IMR-90 (cell line): ENCODE measurements at regions not wholly inside any gene's neighbourhood (a gene's known extent, or its start where the extent isn't known, plus 50 kb on each side); places are given as distances from the start of the nearest gene placed in this dataset.

Source experiments
- ATAC-seq: fragments of 200-7000 bp; cut with Tn5 transposase; 2 replicates; pipeline ENCODE4 v1.9.1; 2020; ENCODE audit warnings: low read depth, mild to moderate bottlenecking, moderate library complexity
- BruUV-seq: library from RNA; stranded (reverse); fragments of 400-500 nt; replicated peaks from 2 replicates; lab custom pipeline; 2021; lab: Mats Ljungman, UMichigan
- CTCF ChIA-PET: fragments of 300-600 bp; formaldehyde crosslinking; extraction: SDS; loops from one replicate; lab custom pipeline; 2021; ENCODE audit warnings: antibody characterized with exemption; lab: Yijun Ruan, JAX
- POLR2A ChIA-PET: fragments of 300-600 bp; sonication (Branson Sonifier 250); formaldehyde crosslinking; loops from one replicate; lab custom pipeline; 2022; ENCODE audit warnings: antibody characterized with exemption; ENCODE audit not compliant: unreplicated experiment; lab: Charles Lee
- DNase-seq: peaks from one replicate; pipeline ENCODE4 v3.0.0; 2013
- H2AFZ ChIP-seq: replicated peaks from 2 replicates; pipeline ENCODE3; 2013; ENCODE audit warnings: low read length, mild to moderate bottlenecking; ENCODE audit not compliant: poor library complexity
- H2AK5ac ChIP-seq: 2 replicates; pipeline ENCODE4 v1.6.1; 2013; ENCODE audit warnings: low read depth, low read length, inconsistent platforms
- H2AK9ac ChIP-seq: replicated peaks from 2 replicates; pipeline ENCODE3; 2013; ENCODE audit warnings: mild to moderate bottlenecking, low read depth, low read length, moderate library complexity; ENCODE audit not compliant: poor library complexity
- H2BK120ac ChIP-seq: 2 replicates; pipeline ENCODE4 v1.6.1; 2013; ENCODE audit warnings: low read depth, low read length, inconsistent platforms
- H2BK15ac ChIP-seq: 3 replicates; pipeline ENCODE4 v1.6.1; 2013; ENCODE audit warnings: low read depth, low read length, inconsistent platforms
- H2BK20ac ChIP-seq: 2 replicates; pipeline ENCODE4 v1.6.1; 2013; ENCODE audit warnings: low read depth, mild to moderate bottlenecking, inconsistent platforms, low read length, moderate library complexity
- H2BK5ac ChIP-seq: 2 replicates; pipeline ENCODE4 v1.6.1; 2013; ENCODE audit warnings: mild to moderate bottlenecking, low read depth, low read length, inconsistent platforms; ENCODE audit not compliant: poor library complexity, severe bottlenecking
- H3K14ac ChIP-seq: replicated peaks from 2 replicates; pipeline ENCODE4 v1.6.1; 2013; ENCODE audit warnings: low read depth, low read length, inconsistent platforms
- H3K18ac ChIP-seq: 2 replicates; pipeline ENCODE4 v1.6.1; 2013; ENCODE audit warnings: low read depth, low read length, control low read depth
- H3K23ac ChIP-seq: 2 replicates; pipeline ENCODE4 v1.6.1; 2013; ENCODE audit warnings: low read depth, low read length, inconsistent platforms
- H3K27ac ChIP-seq: 2 replicates; pipeline ENCODE4 v1.5.1; 2013; ENCODE audit warnings: mild to moderate bottlenecking, control low read depth, low read length; ENCODE audit not compliant: insufficient read depth
- H3K27me3 ChIP-seq: 2 replicates; pipeline ENCODE4 v1.6.1; 2013; ENCODE audit warnings: low read length; ENCODE audit not compliant: control insufficient read depth, insufficient read depth
- H3K36me3 ChIP-seq: 2 replicates; pipeline ENCODE4 v1.6.1; 2013; ENCODE audit warnings: low read length, mixed read lengths; ENCODE audit not compliant: control insufficient read depth, insufficient read depth
- H3K4ac ChIP-seq: 2 replicates; pipeline ENCODE4 v1.6.1; 2013; ENCODE audit warnings: low read depth, low read length, inconsistent platforms
- H3K4me1 ChIP-seq: 2 replicates; pipeline ENCODE4 v1.6.1; 2013; ENCODE audit warnings: low read length, mixed read lengths; ENCODE audit not compliant: control insufficient read depth, insufficient read depth
- H3K4me2 ChIP-seq: 2 replicates; pipeline ENCODE4 v1.6.1; 2013; ENCODE audit warnings: low read depth, mild to moderate bottlenecking, control low read depth, low read length, moderate library complexity
- H3K4me3 ChIP-seq: 2 replicates; pipeline ENCODE4 v1.5.1; 2013; ENCODE audit warnings: low read depth, mild to moderate bottlenecking, control low read depth, low read length, moderate library complexity; ENCODE audit not compliant: insufficient read depth
- H3K56ac ChIP-seq: 2 replicates; pipeline ENCODE4 v1.6.1; 2013; ENCODE audit warnings: low read length, inconsistent platforms; ENCODE audit not compliant: insufficient read depth; ENCODE audit errors: extremely low read depth
- H3K79me1 ChIP-seq, 2 experiments: 2 replicates each; pipeline ENCODE4 v1.6.1; 2013; ENCODE audit warnings: low read length in 2 of 2, inconsistent platforms in 1 of 2, low read depth in 1 of 2
- H3K9ac ChIP-seq: 2 replicates; pipeline ENCODE4 v1.6.1; 2013; ENCODE audit warnings: low read depth, low read length, control low read depth
- H3K9me1 ChIP-seq: 2 replicates; pipeline ENCODE4 v1.6.1; 2013; ENCODE audit warnings: low read length, inconsistent platforms; ENCODE audit not compliant: insufficient read depth
- H3K9me3 ChIP-seq: 2 replicates; pipeline ENCODE4 v1.6.1; 2013; ENCODE audit warnings: low read length; ENCODE audit not compliant: control insufficient read depth, insufficient read depth
- H4K20me1 ChIP-seq: 2 replicates; pipeline ENCODE4 v1.6.1; 2013; ENCODE audit warnings: low read length, inconsistent platforms; ENCODE audit not compliant: insufficient read depth
- H4K5ac ChIP-seq: 2 replicates; pipeline ENCODE4 v1.6.1; 2013; ENCODE audit warnings: mild to moderate bottlenecking, low read depth, low read length, control low read depth
- H4K8ac ChIP-seq, 2 experiments: 2 replicates each; pipeline ENCODE4 v1.6.1; 2013; ENCODE audit warnings: low read depth in 2 of 2, low read length in 2 of 2, control low read depth in 1 of 2, inconsistent platforms in 1 of 2
- H4K91ac ChIP-seq: 2 replicates; pipeline ENCODE4 v1.6.1; 2013; ENCODE audit warnings: low read depth, low read length, inconsistent platforms; ENCODE audit not compliant: insufficient read depth
- CEBPB ChIP-seq: IDR thresholded peaks from 2 replicates; pipeline ENCODE4 v1.6.1; 2012; ENCODE audit warnings: low read depth, low read length, improper control_type of control experiment
- CTCF ChIP-seq: conservative IDR thresholded peaks from 2 replicates; pipeline ENCODE4 v1.5.1; 2012; ENCODE audit warnings: mild to moderate bottlenecking, low read depth, low read length, improper control_type of control experiment
- MAFK ChIP-seq: IDR thresholded peaks from 2 replicates; pipeline ENCODE4 v1.6.1; 2012; ENCODE audit warnings: low read depth, low read length, improper control_type of control experiment
- NFE2L2 ChIP-seq: fragments of 150-350 bp; IDR thresholded peaks from 2 replicates; pipeline ENCODE4 v1.6.1; 2016; ENCODE audit warnings: low read depth, mild to moderate bottlenecking, low read length
- RCOR1 ChIP-seq: IDR thresholded peaks from 2 replicates; pipeline ENCODE4 v1.6.1; 2012; ENCODE audit warnings: mild to moderate bottlenecking, low read length, improper control_type of control experiment; ENCODE audit not compliant: insufficient replicate concordance
- WGBS, 2 experiments: methylation state at CpG; one replicate each; pipeline versions ENCODE4 v1.1.5 to v1.1.7; 2013; ENCODE audit warnings: missing lambda C conversion rate in 2 of 2; ENCODE audit not compliant: insufficient read length in 1 of 2; ENCODE audit errors: extremely low coverage in 2 of 2; 5-methylcytosine and 5-hydroxymethylcytosine counted together
- dilution Hi-C: fragments of 300-500 bp; cut with HindIII; formaldehyde crosslinking; loops from one replicate; pipeline ENCODE4 v1.14.3; 2018; ENCODE audit warnings: low sequenced_read_pairs; ENCODE audit not compliant: unreplicated experiment
- in situ Hi-C: fragments of 300-500 bp; cut with MboI; formaldehyde crosslinking; loops from 3 replicates; pipeline ENCODE4 v1.14.3; 2019; ENCODE audit warnings: low sequenced_read_pairs, inconsistent platforms, mixed read lengths
- intact Hi-C: fragments of 100-400 bp; cut with micrococcal nuclease; formaldehyde crosslinking; loops from 2 replicates; pipeline ENCODE4 v1.10.0; 2022

GRCh38 chr17:73742948-73743381, 98.7 kb upstream of the SDK2 start:
- Histone ChIP-seq H3K4me3 (no peak overlapping the region), H4K8ac (no peak overlapping the region), H3K79me1 (no peaks in the 10 kb centered on the region), H3K18ac (no peak overlapping the region), H4K20me1 (no peaks in the 10 kb centered on the region), H3K4ac (no peak overlapping the region), H3K23ac (no peak overlapping the region), H2BK5ac (no peak overlapping the region), H2BK120ac (no peak overlapping the region), H3K9me1 (no peaks in the 10 kb centered on the region), H4K5ac (no peak overlapping the region), H3K4me2 (no peak overlapping the region), H3K56ac (no peak overlapping the region), H2BK20ac (no peak overlapping the region), H3K4me1 (no peaks in the 10 kb centered on the region), H3K9me3 (peaks cover 36% of the 10 kb centered on the region), H3K36me3 (no peaks in the 10 kb centered on the region), H4K91ac (no peak overlapping the region), H3K27me3 (no peaks in the 10 kb centered on the region), H2AK9ac (no peak overlapping the region), H3K9ac (no peak overlapping the region), H2BK15ac (no peak overlapping the region), H2AK5ac (no peak overlapping the region), H2AFZ (no peak overlapping the region), H3K27ac (no peak overlapping the region), H3K14ac (no peak overlapping the region)
- 24% methylated on average over 10 of the region's 17 CpGs; no CpG with 5 or more reads in 1 of the 2 experiments for WGBS, 2 experiments
- intact Hi-C loops (no loop called here), dilution Hi-C loops (no loop called here), in situ Hi-C loops (no loop called here)
- BruUV-seq: no TSS peak
- DNase-seq (no peak), ATAC-seq (no peak)
- POLR2A ChIA-PET: no interaction called here
- TF ChIP-seq CEBPB (no peak), CTCF (no peak), MAFK (no peak), RCOR1 (no peak), NFE2L2 (no peak)
- CTCF ChIA-PET: no interaction called here
